ENCODE measurements at regions not wholly inside any gene's neighbourhood (a gene's known extent, or its start where the extent isn't known, plus 50 kb on each side); places are given as distances from the start of the nearest gene placed in this dataset.

DNA sequence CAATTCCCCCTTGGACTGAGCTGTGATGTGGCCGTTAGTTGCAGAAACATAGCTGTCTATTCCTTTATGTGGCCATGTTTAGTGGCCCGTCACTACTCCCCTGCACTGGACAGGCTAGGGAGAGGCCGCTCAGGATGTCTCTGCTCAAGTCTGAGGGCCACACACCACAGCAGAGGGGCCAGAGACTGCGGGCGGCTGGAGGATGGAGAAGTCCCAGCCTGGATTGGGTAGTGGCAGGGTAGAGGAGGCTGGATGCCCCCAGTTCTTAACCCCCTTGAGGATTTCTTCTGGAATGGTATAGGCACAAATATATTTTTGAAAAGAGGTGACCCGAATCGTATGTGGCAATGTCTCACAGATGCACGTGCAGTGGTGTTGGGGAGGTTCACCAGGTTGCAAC is 116.4 kb upstream of the B3GAT1 start:
- ChIA-PET POLR2A (no interaction called here), CTCF (interaction anchor here (0.6 kb wide), 1 partner anchor 176 kb away, joined by 3 read pairs; no protein-coding TSS in a partner anchor)
- DNase-seq (ENCODE audit: extremely low spot score), result no peak
- TF ChIP-seq, protein P1, sequence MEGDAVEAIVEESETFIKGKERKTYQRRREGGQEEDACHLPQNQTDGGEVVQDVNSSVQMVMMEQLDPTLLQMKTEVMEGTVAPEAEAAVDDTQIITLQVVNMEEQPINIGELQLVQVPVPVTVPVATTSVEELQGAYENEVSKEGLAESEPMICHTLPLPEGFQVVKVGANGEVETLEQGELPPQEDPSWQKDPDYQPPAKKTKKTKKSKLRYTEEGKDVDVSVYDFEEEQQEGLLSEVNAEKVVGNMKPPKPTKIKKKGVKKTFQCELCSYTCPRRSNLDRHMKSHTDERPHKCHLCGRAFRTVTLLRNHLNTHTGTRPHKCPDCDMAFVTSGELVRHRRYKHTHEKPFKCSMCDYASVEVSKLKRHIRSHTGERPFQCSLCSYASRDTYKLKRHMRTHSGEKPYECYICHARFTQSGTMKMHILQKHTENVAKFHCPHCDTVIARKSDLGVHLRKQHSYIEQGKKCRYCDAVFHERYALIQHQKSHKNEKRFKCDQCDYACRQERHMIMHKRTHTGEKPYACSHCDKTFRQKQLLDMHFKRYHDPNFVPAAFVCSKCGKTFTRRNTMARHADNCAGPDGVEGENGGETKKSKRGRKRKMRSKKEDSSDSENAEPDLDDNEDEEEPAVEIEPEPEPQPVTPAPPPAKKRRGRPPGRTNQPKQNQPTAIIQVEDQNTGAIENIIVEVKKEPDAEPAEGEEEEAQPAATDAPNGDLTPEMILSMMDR (IDR thresholded peaks at IDR 0.05; ENCODE audit: control extremely low read depth, extremely low read depth, low read depth, missing control alignments), result no peak

DNA sequence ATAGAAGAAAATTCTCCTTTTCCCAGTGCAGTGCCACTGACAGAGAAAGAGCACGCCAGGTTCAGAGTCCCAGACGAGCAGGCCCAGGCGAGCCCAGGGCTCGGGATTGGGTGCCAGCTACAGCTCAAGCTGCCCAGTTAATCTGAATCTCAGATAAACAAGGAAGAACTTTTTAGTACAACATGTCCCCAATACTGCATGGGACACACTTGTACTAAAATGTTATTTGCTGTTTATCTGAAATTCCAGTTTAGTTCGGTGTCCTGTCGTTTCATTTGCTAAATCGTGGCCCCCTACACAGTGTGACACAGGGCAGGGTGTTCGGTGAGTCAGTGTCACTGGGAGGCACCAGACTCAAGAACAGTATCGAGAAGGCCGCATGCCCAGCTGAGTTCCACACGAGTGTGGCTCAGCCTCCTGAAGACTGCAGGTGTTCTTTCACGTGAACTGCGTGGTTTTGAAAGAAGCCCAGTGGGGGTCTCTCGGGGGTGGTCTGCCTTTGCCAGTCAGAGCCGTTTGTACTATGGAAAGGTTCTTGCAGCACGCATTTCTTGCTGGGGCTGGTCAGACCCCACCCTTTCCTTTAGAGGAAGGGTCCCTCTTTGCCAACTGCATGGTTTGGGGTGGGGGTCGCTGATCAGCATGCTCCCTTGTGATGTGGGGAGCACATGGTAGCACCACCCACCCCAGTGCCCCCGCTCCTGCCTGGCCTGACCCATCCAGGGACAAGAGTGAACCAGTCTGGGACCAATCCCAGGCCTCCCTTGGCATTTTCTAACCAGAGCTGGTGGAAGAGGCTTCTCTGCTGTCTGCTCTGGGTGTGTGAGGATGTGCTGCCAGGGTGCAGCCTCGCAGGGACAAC is 115.6 kb upstream of the B3GAT1 start:
- DNase-seq (ENCODE audit: extremely low spot score), result no peak
- ChIA-PET CTCF (interaction anchor here (0.6 kb wide), 1 partner anchor 175 kb away, joined by 3 read pairs; no protein-coding TSS in a partner anchor), POLR2A (no interaction called here)
- TF ChIP-seq, protein P1 (IDR thresholded peaks at IDR 0.05; ENCODE audit: control extremely low read depth, extremely low read depth, low read depth, missing control alignments), result no peak

DNA sequence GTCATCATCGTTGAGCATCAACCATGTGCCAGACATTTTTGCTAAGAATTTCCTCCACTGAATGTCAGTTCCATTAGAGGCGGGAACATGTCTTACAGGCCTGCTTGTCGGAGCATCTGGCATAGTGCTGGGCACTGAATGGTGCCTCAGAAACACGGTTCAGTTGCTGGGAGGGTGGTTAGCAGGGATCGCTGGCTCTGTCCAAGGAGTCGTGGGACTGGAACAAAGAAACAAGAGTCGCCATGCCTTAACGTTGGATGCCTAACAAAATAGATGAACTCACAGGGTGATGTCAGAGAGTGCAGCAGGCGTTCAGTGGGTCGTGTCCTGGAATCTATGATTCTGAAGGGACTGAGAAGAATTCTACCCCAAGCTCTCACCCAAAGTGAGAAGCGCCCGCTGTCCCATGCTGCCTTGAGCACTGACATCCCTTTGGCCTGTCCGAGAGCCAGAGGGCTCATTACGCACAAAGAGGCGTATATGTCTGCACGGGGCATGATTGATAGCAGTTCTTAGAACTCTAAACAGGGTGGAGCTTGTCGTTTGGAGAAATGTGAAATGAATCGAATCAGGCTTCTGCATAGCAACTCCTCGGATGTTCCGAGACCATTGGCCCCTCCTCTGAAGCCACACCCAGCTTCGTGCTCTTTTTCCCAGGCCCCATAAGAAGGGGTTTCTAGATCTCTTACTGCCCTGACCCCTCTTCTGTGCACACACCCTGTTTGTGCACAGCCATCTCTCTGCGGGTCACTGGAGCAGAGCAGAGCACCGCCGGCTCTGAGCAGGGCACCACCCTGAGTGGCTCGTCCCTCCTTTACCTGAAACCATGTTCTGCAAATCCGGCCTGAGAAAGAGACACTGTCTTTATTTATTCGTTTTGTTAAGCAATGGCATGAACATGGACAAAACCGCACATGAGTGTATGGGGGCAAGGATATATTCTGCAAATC is 113.1 kb upstream of the B3GAT1 start:
- POLR2A ChIA-PET, result no interaction called here
- TF ChIP-seq, protein P1 (IDR thresholded peaks at IDR 0.05; ENCODE audit: control extremely low read depth, extremely low read depth, low read depth, missing control alignments), result no peak
- CTCF ChIA-PET, result no interaction called here
- DNase-seq (ENCODE audit: extremely low spot score), result no peak

DNA sequence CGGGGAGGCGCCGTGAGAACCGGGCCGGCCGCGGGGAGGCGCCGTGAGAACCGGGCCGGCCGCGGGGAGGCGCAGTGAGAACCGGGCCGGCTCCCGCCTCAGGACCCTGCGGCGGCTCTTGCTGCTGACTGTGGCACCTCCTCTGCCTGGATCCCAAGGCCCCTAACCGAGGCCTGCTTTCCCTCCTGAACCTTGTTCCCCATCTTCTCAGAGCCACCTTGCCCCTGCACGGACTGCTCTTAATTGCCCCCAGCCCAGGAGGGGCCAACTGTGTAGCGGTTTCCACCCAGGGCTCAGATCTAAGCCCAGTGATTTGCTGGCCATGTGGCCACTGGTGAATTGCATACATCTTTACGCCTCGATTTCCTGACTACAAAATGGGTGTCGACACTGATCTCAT is 112.2 kb upstream of the B3GAT1 start:
- POLR2A ChIA-PET, result no interaction called here
- no peak for DNase-seq (ENCODE audit: extremely low spot score)
- CTCF ChIA-PET, result no interaction called here
- TF ChIP-seq, protein P1 (IDR thresholded peaks at IDR 0.05; ENCODE audit: control extremely low read depth, extremely low read depth, low read depth, missing control alignments), result no peak

DNA sequence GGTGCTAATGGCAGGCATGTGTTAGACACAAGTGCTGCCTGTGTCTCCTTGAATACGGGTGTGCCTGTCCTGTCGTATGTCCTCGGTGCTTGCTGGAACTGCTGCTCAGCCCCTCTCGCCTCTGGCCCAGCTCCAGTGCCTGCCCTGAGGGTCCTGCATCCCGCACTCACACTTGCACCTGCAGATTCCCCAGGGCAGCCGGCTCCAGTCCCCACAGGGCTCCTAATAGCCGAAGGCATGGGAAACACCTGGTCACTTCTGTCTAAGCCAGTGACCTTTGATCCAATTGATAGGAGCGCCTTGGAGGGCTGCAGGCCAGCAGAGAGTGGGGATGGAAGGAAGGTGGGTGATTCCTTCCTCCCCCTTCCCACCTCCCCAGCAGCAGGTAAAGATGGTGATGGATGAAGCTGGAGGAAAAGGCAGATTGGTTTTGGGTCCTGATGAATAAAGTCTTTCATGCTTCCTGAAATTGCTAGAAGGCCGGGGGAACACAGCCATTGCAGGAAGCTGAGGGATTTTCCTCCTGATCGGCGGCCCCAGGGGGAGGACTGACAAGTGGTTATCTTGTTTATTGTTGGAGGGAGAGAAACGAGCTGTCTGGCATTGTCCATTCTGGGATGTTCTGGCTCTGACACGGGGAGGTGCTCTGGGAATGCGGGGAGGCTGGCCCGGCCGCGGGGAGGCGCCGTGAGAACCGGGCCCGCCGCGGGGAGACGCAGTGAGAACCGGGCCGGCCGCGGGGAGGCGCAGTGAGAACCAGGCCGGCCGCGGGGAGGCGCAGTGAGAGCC is 110.9 kb upstream of the B3GAT1 start:
- ChIA-PET CTCF (no interaction called here), POLR2A (no interaction called here)
- TF ChIP-seq, protein P1 (IDR thresholded peaks at IDR 0.05; ENCODE audit: control extremely low read depth, extremely low read depth, low read depth, missing control alignments), result no peak
- no peak for DNase-seq (ENCODE audit: extremely low spot score)

Data from GM10248 (cell line).